ENCODE measurements at regions not wholly inside any gene's neighbourhood (a gene's known extent, or its start where the extent isn't known, plus 50 kb on each side); places are given as distances from the start of the nearest gene placed in this dataset.

- TF ChIP-seq MEIS2 (IDR thresholded peaks at IDR 0.05; ENCODE audit: partially characterized antibody), result no peak
- no peak for TF ChIP-seq HDGF (IDR thresholded peaks at IDR 0.05)
- no peak for TF ChIP-seq STAT6 (CRISPR knock-in tag; IDR thresholded peaks at IDR 0.05)
- no peak for TF ChIP-seq KDM1A (IDR thresholded peaks at IDR 0.05)
- no peak for TF ChIP-seq DNMT1 (IDR thresholded peaks at IDR 0.05)
- TF ChIP-seq USF2 (CRISPR knock-in tag; IDR thresholded peaks at IDR 0.05), result no peak
- no peak for TF ChIP-seq ZNF583 (CRISPR knock-in tag; IDR thresholded peaks at IDR 0.05)
- no peak for TF ChIP-seq E2F5 (CRISPR knock-in tag; IDR thresholded peaks at IDR 0.05)
- no peak for TF ChIP-seq PREB (CRISPR knock-in tag; IDR thresholded peaks at IDR 0.05)
- TF ChIP-seq, protein P1, sequence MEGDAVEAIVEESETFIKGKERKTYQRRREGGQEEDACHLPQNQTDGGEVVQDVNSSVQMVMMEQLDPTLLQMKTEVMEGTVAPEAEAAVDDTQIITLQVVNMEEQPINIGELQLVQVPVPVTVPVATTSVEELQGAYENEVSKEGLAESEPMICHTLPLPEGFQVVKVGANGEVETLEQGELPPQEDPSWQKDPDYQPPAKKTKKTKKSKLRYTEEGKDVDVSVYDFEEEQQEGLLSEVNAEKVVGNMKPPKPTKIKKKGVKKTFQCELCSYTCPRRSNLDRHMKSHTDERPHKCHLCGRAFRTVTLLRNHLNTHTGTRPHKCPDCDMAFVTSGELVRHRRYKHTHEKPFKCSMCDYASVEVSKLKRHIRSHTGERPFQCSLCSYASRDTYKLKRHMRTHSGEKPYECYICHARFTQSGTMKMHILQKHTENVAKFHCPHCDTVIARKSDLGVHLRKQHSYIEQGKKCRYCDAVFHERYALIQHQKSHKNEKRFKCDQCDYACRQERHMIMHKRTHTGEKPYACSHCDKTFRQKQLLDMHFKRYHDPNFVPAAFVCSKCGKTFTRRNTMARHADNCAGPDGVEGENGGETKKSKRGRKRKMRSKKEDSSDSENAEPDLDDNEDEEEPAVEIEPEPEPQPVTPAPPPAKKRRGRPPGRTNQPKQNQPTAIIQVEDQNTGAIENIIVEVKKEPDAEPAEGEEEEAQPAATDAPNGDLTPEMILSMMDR (IDR thresholded peaks at IDR 0.05 in 2 of 3, conservative IDR thresholded peaks at IDR 0.05 in 1 of 3; ENCODE audit: insufficient read depth in 2 of 3, low read depth in 1 of 3, low read length in 3 of 3), result no peak
- no peak for TF ChIP-seq TAF9B (IDR thresholded peaks at IDR 0.05; ENCODE audit: partially characterized antibody)
- no peak for TF ChIP-seq RCOR1 (IDR thresholded peaks at IDR 0.05; ENCODE audit: borderline replicate concordance in 1 of 2, low read depth in 2 of 2, low read length in 2 of 2)
- TF ChIP-seq ZNF282 (CRISPR knock-in tag; IDR thresholded peaks at IDR 0.05), result no peak
- no peak for TF ChIP-seq PRPF4 (IDR thresholded peaks at IDR 0.05; ENCODE audit: insufficient read depth, low read depth, low read length, poor library complexity, severe bottlenecking)
These were observed 116.2 kb downstream of the LSMEM1 start for GRCh38 chr7:112596981-112597380.
